RWPE1 (cell line): ENCODE measurements at regions not wholly inside any gene's neighbourhood (a gene's known extent, or its start where the extent isn't known, plus 50 kb on each side); places are given as distances from the start of the nearest gene placed in this dataset.

Source experiments
- CTCF ChIA-PET: fragments of 350-600 bp; sonication (Branson Sonifier 250); formaldehyde crosslinking; extraction: SDS; loops from one replicate; lab custom pipeline; 2021; lab: Yijun Ruan, JAX
- POLR2A ChIA-PET: fragments of 400-600 bp; formaldehyde crosslinking; extraction: SDS; loops from one replicate; lab custom pipeline; 2020; ENCODE audit warnings: antibody characterized with exemption; ENCODE audit not compliant: low non-redundant PET; lab: Yijun Ruan, JAX
- DNase-seq: peaks from one replicate; pipeline ENCODE4 v3.0.0; 2012; ENCODE audit warnings: low spot score
- H3K27ac ChIP-seq: fragments of 450-650 bp; 2 replicates; pipeline ENCODE4 v1.5.1; 2017
- TF ChIP-seq, protein P1 (sequence below): fragments of 450-650 bp; conservative IDR thresholded peaks from 2 replicates; pipeline ENCODE4 v1.5.1; 2017; ENCODE audit warnings: low read depth, mild to moderate bottlenecking

DNA sequence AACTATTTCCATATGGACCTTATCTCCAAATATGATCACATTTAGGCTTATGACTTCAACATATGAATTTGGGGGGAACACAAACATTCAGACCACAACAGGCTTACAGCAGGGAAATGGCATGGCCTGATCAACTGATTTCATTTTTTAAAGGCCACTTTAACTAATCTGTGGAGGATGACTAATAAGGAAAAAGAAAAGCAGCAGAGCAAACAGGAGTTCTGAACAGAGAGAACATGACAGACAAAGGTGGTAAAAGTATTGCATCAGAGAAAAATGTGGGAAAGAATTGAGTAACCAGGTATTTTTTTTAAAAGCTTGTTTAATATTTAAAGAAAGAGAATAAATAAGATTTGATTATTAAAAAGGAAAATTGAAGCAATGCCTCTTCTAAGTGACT is 366.1 kb upstream of the TMPO start:
- H3K27ac ChIP-seq, result no peak overlapping the region
- DNase-seq, result no peak
- TF ChIP-seq, protein P1, sequence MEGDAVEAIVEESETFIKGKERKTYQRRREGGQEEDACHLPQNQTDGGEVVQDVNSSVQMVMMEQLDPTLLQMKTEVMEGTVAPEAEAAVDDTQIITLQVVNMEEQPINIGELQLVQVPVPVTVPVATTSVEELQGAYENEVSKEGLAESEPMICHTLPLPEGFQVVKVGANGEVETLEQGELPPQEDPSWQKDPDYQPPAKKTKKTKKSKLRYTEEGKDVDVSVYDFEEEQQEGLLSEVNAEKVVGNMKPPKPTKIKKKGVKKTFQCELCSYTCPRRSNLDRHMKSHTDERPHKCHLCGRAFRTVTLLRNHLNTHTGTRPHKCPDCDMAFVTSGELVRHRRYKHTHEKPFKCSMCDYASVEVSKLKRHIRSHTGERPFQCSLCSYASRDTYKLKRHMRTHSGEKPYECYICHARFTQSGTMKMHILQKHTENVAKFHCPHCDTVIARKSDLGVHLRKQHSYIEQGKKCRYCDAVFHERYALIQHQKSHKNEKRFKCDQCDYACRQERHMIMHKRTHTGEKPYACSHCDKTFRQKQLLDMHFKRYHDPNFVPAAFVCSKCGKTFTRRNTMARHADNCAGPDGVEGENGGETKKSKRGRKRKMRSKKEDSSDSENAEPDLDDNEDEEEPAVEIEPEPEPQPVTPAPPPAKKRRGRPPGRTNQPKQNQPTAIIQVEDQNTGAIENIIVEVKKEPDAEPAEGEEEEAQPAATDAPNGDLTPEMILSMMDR, result no peak
- CTCF ChIA-PET, result no interaction called here
- POLR2A ChIA-PET, result no interaction called here

DNA sequence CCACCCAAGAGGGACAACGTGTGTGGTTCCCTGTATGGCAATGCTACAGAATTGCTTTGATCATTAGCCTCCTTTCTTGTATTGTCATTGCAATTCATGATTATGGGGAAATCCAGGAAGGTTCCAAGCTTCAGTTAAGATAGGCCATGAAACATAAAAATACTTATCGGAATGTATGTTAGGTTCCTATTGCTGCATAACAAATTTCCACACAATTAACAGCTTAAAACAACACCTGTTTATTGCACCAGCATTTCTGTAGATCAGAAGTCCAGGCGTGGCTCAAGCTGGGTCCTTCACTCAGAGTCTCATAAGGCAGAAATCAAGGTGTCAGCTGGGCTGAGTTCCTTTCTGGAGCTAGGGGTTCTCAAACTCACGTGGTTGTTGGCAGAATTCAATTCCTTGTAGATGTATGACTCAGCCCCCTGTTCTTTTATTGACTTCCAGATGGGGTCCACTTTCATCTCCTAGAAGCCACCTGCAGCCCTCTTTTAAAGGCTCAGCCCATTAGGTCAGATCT is 365.6 kb upstream of the TMPO start:
- ChIA-PET POLR2A (no interaction called here), CTCF (no interaction called here)
- no peak overlapping the region for H3K27ac ChIP-seq
- TF ChIP-seq, protein P1, result no peak
- no peak for DNase-seq

DNA sequence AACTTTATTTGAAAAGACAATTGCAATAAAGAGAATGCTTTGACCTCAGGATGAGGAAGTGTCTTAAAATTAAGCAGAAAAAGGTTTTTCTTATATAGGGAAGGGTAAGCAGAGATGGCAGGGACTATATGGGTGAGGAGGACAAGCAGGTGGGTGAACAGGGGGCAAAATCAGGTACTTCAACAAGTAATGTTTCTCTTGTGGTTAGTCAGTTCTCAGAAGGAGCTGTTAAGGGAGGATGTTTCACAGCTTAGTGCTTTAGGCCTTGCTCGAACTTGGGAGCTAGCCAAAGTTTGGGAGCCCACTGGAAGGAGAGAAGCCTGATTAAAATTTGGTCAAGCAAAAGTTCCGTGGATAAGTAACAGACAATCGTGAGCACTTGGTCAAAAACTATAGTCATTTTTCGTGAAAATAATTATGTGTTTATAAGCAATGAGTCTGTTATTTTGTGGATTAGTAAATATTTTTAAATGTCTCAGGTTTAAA is 364.2 kb upstream of the TMPO start:
- CTCF ChIA-PET, result no interaction called here
- H3K27ac ChIP-seq, result no peak overlapping the region
- DNase-seq, result no peak
- TF ChIP-seq, protein P1, result no peak
- POLR2A ChIA-PET, result no interaction called here

DNA sequence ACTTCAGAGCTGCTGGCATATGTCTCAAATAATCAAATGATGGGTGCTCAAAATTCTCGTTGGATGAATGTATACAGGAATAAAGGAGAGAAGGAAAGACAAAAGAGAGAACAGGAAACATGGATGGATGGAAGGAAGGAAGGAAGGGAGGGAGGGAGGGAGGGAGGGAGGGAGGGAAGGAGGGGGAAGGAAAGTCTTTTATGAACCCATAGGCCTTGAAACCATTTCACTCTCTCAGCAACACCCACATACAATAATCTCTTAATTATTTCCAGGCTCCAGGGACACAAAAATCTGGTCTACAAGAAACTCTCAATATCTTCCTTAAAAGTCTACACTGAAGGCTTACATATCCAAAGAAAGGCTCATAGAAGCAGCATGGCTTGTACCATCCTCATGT is 363.4 kb upstream of the TMPO start:
- POLR2A ChIA-PET, result no interaction called here
- H3K27ac ChIP-seq, result no peak overlapping the region
- TF ChIP-seq, protein P1, result no peak
- CTCF ChIA-PET, result no interaction called here
- DNase-seq, result no peak

DNA sequence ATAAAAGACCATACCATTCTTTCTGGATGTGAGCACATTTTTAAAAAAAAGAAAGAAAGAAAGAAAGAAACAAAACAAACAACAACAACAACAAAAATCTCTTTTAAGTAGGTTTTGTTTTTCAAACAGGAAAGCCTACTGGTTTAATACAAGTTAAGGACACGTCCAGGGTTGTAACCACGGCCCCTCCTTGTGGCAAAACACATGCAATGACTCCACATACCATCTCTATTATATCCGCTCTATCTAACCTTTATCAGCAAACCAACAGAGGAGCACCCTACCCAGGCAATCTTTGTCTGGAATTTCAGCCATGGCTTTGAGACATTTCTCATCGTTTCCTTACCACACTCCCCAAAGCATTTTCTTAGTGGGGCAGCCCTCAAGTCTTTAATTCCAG is 360.5 kb upstream of the TMPO start:
- TF ChIP-seq, protein P1, result no peak
- POLR2A ChIA-PET, result no interaction called here
- no peak overlapping the region for H3K27ac ChIP-seq
- no peak for DNase-seq
- CTCF ChIA-PET, result interaction anchor here (0.5 to 0.7 kb wide), 2 partner anchors 23 to 1610 kb away, joined by 3 to 7 read pairs; no protein-coding TSS in a partner anchor

DNA sequence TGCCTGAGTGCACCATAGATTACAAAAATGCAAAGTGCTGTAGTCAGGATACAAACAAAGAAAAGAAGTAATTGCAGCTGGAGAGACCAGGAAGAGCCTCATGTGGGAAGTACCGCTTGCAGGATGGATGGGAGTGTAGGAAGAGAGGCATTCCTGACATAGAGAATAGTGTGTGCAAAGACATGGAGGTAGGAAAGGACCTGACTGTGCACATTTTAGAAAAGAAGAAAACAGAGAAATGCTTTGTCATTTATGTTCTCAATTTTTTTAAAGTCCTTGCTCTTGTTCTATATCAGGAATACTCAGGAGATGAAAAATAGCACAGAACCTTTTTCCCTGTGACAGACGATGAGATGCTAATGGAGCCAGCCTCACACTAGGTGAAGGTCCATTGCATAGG is 358.7 kb upstream of the TMPO start:
- CTCF ChIA-PET, result interaction anchor here (0.6 kb wide), 1 partner anchor 1612 kb away, joined by 3 read pairs; no protein-coding TSS in a partner anchor
- no peak for DNase-seq

More for the DNA sequence above, 358.7 kb upstream of the TMPO start:
- H3K27ac ChIP-seq, result no peak overlapping the region
- POLR2A ChIA-PET, result no interaction called here
- TF ChIP-seq, protein P1, result no peak
